GM12872 (cell line): ENCODE measurements at regions not wholly inside any gene's neighbourhood (a gene's known extent, or its start where the extent isn't known, plus 50 kb on each side); places are given as distances from the start of the nearest gene placed in this dataset.

Source experiments
- TF ChIP-seq, protein P1 (sequence below): IDR thresholded peaks from 3 replicates; pipeline ENCODE4 v1.5.1; 2011; ENCODE audit warnings: low read depth, mild to moderate bottlenecking, low read length, moderate library complexity; ENCODE audit not compliant: insufficient read depth

DNA sequence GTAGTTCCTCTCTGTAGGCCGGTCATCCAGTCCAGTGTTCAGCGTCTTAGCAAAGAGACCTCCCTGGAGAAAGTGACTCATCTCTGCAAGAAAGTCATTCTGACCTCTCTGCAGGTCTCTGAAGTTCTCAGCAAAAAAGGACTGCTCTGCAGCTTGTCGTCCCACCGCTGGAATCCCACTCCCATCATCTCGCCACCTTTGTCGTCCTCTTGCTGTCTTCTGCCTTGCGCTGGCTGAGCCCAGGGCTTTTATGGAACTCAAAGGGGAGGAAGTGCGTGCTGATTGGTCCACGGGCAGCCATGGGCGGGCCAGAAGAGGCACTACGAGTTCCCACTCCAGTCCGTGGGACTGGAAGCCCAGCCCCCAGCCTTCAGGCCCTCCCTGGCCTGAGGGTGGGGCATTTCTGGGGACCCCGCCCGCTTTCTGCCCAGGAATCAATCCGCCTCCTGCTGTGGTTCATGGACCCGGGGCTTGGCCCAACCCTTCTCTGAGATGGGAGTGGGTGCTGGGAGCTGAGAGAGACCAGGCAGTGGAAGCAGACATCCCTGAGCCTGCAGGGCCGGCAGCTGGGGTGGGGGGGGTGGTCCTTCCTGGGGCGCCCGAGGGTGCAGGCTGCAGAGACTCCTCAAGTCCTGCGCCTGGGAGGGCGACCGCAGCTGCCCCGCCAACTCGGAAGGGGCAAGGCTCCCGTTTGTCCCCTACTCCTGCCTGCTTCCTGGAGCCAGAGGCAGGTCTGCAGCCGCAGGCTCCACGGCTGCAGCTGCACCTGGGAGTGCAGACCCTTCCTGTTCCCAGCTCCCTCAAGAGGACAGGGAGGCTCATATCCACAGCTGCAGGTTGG lies 660.7 kb upstream of the RAB6C start:
- TF ChIP-seq, protein P1, sequence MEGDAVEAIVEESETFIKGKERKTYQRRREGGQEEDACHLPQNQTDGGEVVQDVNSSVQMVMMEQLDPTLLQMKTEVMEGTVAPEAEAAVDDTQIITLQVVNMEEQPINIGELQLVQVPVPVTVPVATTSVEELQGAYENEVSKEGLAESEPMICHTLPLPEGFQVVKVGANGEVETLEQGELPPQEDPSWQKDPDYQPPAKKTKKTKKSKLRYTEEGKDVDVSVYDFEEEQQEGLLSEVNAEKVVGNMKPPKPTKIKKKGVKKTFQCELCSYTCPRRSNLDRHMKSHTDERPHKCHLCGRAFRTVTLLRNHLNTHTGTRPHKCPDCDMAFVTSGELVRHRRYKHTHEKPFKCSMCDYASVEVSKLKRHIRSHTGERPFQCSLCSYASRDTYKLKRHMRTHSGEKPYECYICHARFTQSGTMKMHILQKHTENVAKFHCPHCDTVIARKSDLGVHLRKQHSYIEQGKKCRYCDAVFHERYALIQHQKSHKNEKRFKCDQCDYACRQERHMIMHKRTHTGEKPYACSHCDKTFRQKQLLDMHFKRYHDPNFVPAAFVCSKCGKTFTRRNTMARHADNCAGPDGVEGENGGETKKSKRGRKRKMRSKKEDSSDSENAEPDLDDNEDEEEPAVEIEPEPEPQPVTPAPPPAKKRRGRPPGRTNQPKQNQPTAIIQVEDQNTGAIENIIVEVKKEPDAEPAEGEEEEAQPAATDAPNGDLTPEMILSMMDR = no peak

- TF ChIP-seq, protein P1 = no peak
Observed at GRCh38 chr2:129319422-129319717, 660.1 kb upstream of the RAB6C start.

- TF ChIP-seq, protein P1 = no peak
Observed at GRCh38 chr2:129320288-129320687, 659.2 kb upstream of the RAB6C start.

DNA sequence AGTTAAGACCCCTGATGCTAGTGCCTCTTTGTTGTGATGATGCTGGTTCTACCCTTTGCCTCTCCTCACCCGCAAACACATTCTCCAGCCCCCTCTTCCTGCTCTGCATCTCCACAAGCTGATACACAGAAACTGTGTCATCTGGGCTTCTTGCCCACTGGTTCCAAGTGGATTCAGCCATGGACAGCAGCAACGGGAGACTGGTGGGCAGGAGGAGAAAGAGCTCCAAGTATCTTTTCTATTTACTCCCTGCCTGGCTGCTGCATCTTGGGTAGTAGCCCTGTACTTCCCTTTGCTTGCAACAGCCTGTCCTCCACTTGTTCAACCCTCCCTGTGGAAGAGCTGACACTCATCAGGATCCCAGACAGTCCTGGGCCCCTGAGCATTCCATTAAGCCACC lies 655.1 kb upstream of the RAB6C start:
- TF ChIP-seq, protein P1 = no peak

DNA sequence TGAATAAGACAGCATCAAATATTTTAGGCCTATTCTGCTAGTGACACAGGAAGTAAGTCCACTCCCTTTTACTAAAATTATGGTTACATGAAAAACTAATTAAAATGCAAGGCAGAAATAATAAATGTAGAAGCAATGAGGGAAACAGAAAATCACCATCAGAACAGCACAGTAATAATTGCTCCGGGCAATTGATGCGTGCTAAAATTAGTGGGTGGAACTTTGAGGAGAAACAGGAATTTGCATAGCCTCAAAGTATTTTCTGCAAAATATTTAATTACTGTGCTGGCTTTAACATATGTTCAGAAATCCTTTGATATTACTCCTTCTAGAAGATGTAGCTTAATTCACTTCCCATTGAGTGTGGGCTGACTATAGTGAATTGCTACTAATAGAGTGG lies 654.3 kb upstream of the RAB6C start:
- TF ChIP-seq, protein P1 = no peak

DNA sequence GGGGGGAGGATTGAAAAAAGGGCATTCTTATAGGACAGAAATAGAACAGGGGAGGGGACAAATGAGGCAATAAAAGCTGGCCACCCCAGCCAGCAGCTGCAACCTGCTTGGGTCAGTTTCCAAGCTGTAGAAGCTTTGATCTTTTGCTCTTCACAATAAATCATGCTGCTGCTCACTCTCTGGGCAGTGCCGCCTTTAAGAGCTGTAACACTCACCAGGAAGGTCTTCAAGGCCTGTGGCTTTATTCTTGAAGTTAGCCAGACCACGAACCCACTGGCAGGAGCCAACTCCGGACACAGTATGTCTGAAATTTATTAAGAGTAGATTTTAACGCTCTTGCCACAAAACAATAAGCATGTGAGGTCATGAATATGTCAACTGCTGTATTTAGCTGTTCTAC lies 649.9 kb upstream of the RAB6C start:
- TF ChIP-seq, protein P1 = no peak

GRCh38 chr2:129330504-129330903 lies 649.0 kb upstream of the RAB6C start:
- TF ChIP-seq, protein P1 = no peak
